B cell (primary cell): ENCODE measurements at regions not wholly inside any gene's neighbourhood (a gene's known extent, or its start where the extent isn't known, plus 50 kb on each side); places are given as distances from the start of the nearest gene placed in this dataset.
"Not testable (repeated sequence)": the region's sequence is repeated elsewhere in the genome, so short reads cannot be mapped to it uniquely, and the experiment has no call there.

Source experiments
- ATAC-seq: fragments of 200-7000 bp; cut with Tn5 transposase; one replicate; pipeline ENCODE4 v1.10.0; 2021; ENCODE audit warnings: low read depth, mild to moderate bottlenecking, moderate number of reproducible peaks, moderate library complexity
- CTCF ChIA-PET: fragments of 350-600 bp; sonication (Branson Sonifier 250); formaldehyde crosslinking; loops from one replicate; lab custom pipeline; 2021; ENCODE audit warnings: antibody characterized with exemption, inconsistent platforms; lab: Charles Lee
- POLR2A ChIA-PET: fragments of 350-600 bp; sonication (Branson Sonifier 250); formaldehyde crosslinking; loops from one replicate; lab custom pipeline; 2021; ENCODE audit warnings: antibody characterized with exemption; lab: Charles Lee
- DNase-seq: peaks from one replicate; pipeline ENCODE4 v3.0.0; 2013
- H2AFZ ChIP-seq: 2 replicates; pipeline ENCODE4 v1.6.1; 2012; ENCODE audit warnings: mild to moderate bottlenecking, low read depth, low read length; ENCODE audit not compliant: insufficient read depth, poor library complexity, severe bottlenecking
- H3K27ac ChIP-seq, 2 donors: 1 replicate in 1 of 2; 2 replicates in 1 of 2; pipeline ENCODE4 v1.5.1; 2012 to 2013; ENCODE audit warnings: low read length in 2 of 2, mild to moderate bottlenecking in 2 of 2, moderate library complexity in 1 of 2
- H3K27me3 ChIP-seq, 4 experiments: fragments of 200-600 bp in 1 of 4; sonication (generic) in 1 of 4; replicated peaks in 1 of 4; 1 replicate in 2 of 4; 2 replicates in 2 of 4; pipeline versions ENCODE4 v1.6.1 to v1.7.0; 2013 to 2016; ENCODE audit warnings: low read length in 3 of 4, mild to moderate bottlenecking in 2 of 4, mixed read lengths in 1 of 4, moderate library complexity in 1 of 4; ENCODE audit not compliant: insufficient read depth in 4 of 4, control insufficient read depth in 3 of 4; ENCODE audit errors: control extremely low read depth in 1 of 4
- H3K36me3 ChIP-seq, 2 experiments: replicated peaks in 1 of 2; 1 replicate in 1 of 2; 2 replicates in 1 of 2; pipeline versions ENCODE4 v1.6.1 to v1.7.1; 2013; ENCODE audit warnings: low read length in 1 of 2; ENCODE audit not compliant: insufficient read depth in 2 of 2, control insufficient read depth in 1 of 2; ENCODE audit errors: control extremely low read depth in 1 of 2, extremely low read depth in 1 of 2
- H3K4me1 ChIP-seq, 2 donors: fragments of 200-600 bp in 1 of 2; sonication (generic) in 1 of 2; 1 replicate in 1 of 2; 2 replicates in 1 of 2; pipeline versions ENCODE4 v1.5.1 to v1.6.1; 2013 to 2017; ENCODE audit warnings: low read length in 2 of 2; ENCODE audit not compliant: control insufficient read depth in 2 of 2, insufficient read depth in 2 of 2
- H3K4me2 ChIP-seq: replicated peaks from 2 replicates; pipeline ENCODE3; 2012; ENCODE audit warnings: mild to moderate bottlenecking, low read depth, low read length; ENCODE audit not compliant: poor library complexity, severe bottlenecking
- H3K4me3 ChIP-seq, 5 experiments: fragments of 200-600 bp in 1 of 5; sonication (generic) in 1 of 5; 1 replicate in 3 of 5; 2 replicates in 2 of 5; pipeline versions ENCODE4 v1.5.1 to v1.7.0; 2011 to 2016; ENCODE audit warnings: low read length in 4 of 5, mild to moderate bottlenecking in 4 of 5, low read depth in 2 of 5, control low read depth in 1 of 5, moderate library complexity in 1 of 5; ENCODE audit not compliant: insufficient read depth in 1 of 5; ENCODE audit errors: control extremely low read depth in 1 of 5, extremely low read depth in 1 of 5
- H3K79me2 ChIP-seq: fragments of 200-600 bp; sonication (generic); one replicate; pipeline ENCODE4 v1.6.0; 2016; ENCODE audit warnings: low read length; ENCODE audit not compliant: control insufficient read depth, insufficient read depth
- H3K9ac ChIP-seq: fragments of 200-600 bp; sonication (generic); 2 replicates; pipeline ENCODE4 v1.6.1; 2017; ENCODE audit warnings: mild to moderate bottlenecking, low read length, moderate library complexity
- H3K9me3 ChIP-seq, 3 donors: one replicate each; pipeline versions ENCODE4 v1.6.1 to v1.7.1; 2013; ENCODE audit warnings: low read length in 2 of 3; ENCODE audit not compliant: control insufficient read depth in 2 of 3, insufficient read depth in 1 of 3; ENCODE audit errors: control extremely low read depth in 1 of 3
- H4K20me1 ChIP-seq: 2 replicates; pipeline ENCODE4 v1.6.0; 2012; ENCODE audit warnings: mild to moderate bottlenecking, low read length; ENCODE audit not compliant: insufficient read depth, control insufficient read depth, poor library complexity, severe bottlenecking
- H3K27ac Mint-ChIP-seq: one replicate; pipeline ENCODE4 v1.8.0; 2021; ENCODE audit warnings: mixed read lengths
- H3K27me3 Mint-ChIP-seq: one replicate; pipeline ENCODE4 v1.8.0; 2021; ENCODE audit warnings: mixed read lengths
- H3K4me1 Mint-ChIP-seq: one replicate; pipeline ENCODE4 v1.8.0; 2021; ENCODE audit warnings: mixed read lengths
- H3K4me3 Mint-ChIP-seq: one replicate; pipeline ENCODE4 v1.8.0; 2021; ENCODE audit warnings: mixed read lengths
- H3K9me3 Mint-ChIP-seq: one replicate; pipeline ENCODE4 v1.8.0; 2022; ENCODE audit warnings: mixed read lengths; ENCODE audit not compliant: insufficient read depth
- EZH2 ChIP-seq: IDR thresholded peaks from 2 replicates; pipeline ENCODE4 v1.6.1; 2012; ENCODE audit warnings: borderline replicate concordance, low read depth, mild to moderate bottlenecking, moderate library complexity, low read length; ENCODE audit not compliant: insufficient read depth, poor library complexity, severe bottlenecking
- whole genome bisulfite sequencing: methylation state at CpG from one replicate; pipeline ENCODE4 v1.1.5; 2013; ENCODE audit warnings: missing lambda C conversion rate; ENCODE audit not compliant: insufficient coverage; 5-methylcytosine and 5-hydroxymethylcytosine counted together
- intact Hi-C: fragments of 100-400 bp; cut with micrococcal nuclease; formaldehyde crosslinking; loops from one replicate; pipeline ENCODE4 v1.10.0; 2022
- TF ChIP-seq, protein P1 (sequence below): fragments of 200-600 bp; IDR thresholded peaks from one replicate; pipeline ENCODE4 v1.8.0; 2022; ENCODE audit warnings: antibody characterized with exemption, mild to moderate bottlenecking

DNA sequence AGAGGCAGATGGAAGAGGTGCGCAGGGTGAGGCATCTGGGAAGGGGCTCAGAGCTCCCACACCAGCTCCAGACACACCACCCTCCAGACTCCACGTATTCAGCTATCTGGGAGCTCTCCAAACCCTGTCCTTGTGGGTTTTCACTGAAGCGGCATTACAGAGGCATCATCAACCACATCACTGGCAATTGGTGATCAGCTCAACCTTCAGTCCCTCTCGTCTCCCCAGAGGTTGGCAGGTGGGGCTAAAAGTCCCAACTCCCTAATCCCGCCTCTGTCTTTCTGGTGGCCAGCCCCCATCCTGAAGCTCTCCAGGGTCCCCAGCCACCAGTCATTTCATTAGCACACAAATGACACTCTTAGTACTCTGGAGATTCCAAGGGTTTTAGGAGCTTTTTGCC lies 123.9 kb downstream of the KCNJ12 start:
- ChIA-PET POLR2A (no interaction called here), CTCF (interaction anchor here (1.4 kb wide), 1 partner anchor 12 kb away, joined by 4 read pairs; no protein-coding TSS in a partner anchor)
- no peak for ATAC-seq
- no peaks in the 10 kb centered on the region for H3K79me2 ChIP-seq
- no peak overlapping the region for H3K4me3 Mint-ChIP-seq
- H3K4me1 Mint-ChIP-seq = no peaks in the 10 kb centered on the region
- H3K9me3 Mint-ChIP-seq = no peaks in the 10 kb centered on the region
- H3K9ac ChIP-seq = no peak overlapping the region
- no peak overlapping the region for H2AFZ ChIP-seq
- H3K27me3 Mint-ChIP-seq = peaks cover 39% of the 10 kb centered on the region
- no peaks in the 10 kb centered on the region for H3K36me3 ChIP-seq
- intact Hi-C loops = no loop called here
- H3K27ac Mint-ChIP-seq = no peak overlapping the region
- no peaks in the 10 kb centered on the region for H4K20me1 ChIP-seq
- H3K4me2 ChIP-seq = no peak overlapping the region
- no peak for DNase-seq
- H3K27ac ChIP-seq = no peak overlapping the region
- no peaks in the 10 kb centered on the region for H3K4me1 ChIP-seq
- TF ChIP-seq, protein P1, sequence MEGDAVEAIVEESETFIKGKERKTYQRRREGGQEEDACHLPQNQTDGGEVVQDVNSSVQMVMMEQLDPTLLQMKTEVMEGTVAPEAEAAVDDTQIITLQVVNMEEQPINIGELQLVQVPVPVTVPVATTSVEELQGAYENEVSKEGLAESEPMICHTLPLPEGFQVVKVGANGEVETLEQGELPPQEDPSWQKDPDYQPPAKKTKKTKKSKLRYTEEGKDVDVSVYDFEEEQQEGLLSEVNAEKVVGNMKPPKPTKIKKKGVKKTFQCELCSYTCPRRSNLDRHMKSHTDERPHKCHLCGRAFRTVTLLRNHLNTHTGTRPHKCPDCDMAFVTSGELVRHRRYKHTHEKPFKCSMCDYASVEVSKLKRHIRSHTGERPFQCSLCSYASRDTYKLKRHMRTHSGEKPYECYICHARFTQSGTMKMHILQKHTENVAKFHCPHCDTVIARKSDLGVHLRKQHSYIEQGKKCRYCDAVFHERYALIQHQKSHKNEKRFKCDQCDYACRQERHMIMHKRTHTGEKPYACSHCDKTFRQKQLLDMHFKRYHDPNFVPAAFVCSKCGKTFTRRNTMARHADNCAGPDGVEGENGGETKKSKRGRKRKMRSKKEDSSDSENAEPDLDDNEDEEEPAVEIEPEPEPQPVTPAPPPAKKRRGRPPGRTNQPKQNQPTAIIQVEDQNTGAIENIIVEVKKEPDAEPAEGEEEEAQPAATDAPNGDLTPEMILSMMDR = no peak
- TF ChIP-seq EZH2 = no peak
- 72% methylated on average over 4 of the region's 5 CpGs for WGBS
- H3K4me3 ChIP-seq = no peak overlapping the region
- H3K9me3 ChIP-seq = no peaks in the 10 kb centered on the region
- peaks cover 0 to 10% (median 0%) of the 10 kb centered on the region in 4 experiments for H3K27me3 ChIP-seq

DNA sequence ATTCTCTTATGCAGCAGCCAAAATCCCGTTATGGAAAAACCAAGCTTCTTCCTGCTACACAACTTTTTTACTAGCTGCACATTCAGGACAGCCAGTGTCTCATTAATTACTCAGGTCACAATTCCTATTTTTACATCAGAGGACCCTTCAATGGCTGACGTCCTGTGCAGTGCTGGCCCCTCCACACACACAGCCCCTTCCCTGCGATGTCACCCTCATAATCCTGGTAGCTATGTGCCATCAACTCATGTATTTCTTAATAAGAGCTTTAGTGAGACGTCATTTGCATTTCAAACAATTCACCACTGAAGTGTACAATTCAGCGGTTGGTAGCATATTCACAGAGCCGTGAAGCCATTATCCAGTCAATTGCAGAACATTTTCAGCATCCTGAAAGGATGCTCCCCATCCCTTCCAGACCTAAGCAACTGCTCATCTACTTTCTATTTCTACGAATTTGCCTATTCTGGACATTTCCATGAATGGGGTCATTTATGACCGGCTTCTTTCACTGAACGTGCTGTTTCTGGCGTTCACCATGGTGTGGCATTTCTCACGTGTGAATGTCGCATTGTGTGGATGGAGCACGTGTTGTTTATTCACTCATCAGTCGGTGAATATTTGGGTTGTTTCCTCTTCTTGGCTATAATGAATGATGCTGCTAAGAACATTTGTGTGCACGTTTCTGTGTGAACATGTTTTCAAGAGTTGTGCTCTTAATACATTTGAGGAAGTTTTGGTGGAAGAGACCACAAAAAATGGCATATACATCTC lies 126.0 kb downstream of the KCNJ12 start:
- intact Hi-C loops, H3K9me3 Mint-ChIP-seq, H3K4me3 Mint-ChIP-seq, H3K9ac ChIP-seq, H3K9me3 ChIP-seq, H3K79me2 ChIP-seq, H3K4me3 ChIP-seq, DNase-seq, H3K4me1 ChIP-seq, H3K27ac Mint-ChIP-seq, ATAC-seq, H3K27ac ChIP-seq, H4K20me1 ChIP-seq, H2AFZ ChIP-seq, H3K4me2 ChIP-seq, POLR2A ChIA-PET, H3K36me3 ChIP-seq, H3K4me1 Mint-ChIP-seq: not testable (repeated sequence)
- H3K27me3 ChIP-seq = peaks cover 0 to 13% (median 0%) of the 10 kb centered on the region in 4 experiments
- H3K27me3 Mint-ChIP-seq = peaks cover 26% of the 10 kb centered on the region
- CTCF ChIA-PET = interaction anchor here (1.1 kb wide), 1 partner anchor 219 kb away, joined by 4 read pairs; no protein-coding TSS in a partner anchor
- 81% methylated on average over 10 of the region's 15 CpGs for WGBS
